Mesenchymal stem cell (in vitro differentiated cells and primary cell): ENCODE measurements at regions not wholly inside any gene's neighbourhood (a gene's known extent, or its start where the extent isn't known, plus 50 kb on each side); places are given as distances from the start of the nearest gene placed in this dataset.
"Not testable (repeated sequence)": the region's sequence is repeated elsewhere in the genome, so short reads cannot be mapped to it uniquely, and the experiment has no call there.

Source experiments
- DNase-seq: peaks from one replicate; pipeline ENCODE4 v3.0.0-alpha.2; 2013
- H2AFZ ChIP-seq: one replicate; pipeline ENCODE4 v1.6.1; 2013; ENCODE audit warnings: low read depth, mild to moderate bottlenecking, control low read depth, inconsistent platforms, low read length, moderate library complexity
- H2AK5ac ChIP-seq: 2 replicates; pipeline ENCODE4 v1.6.1; 2013; ENCODE audit warnings: low read length, moderate library complexity, mild to moderate bottlenecking, inconsistent platforms; ENCODE audit not compliant: severe bottlenecking
- H2BK120ac ChIP-seq: one replicate; pipeline ENCODE4 v1.6.1; 2013; ENCODE audit warnings: low read depth, mild to moderate bottlenecking, inconsistent platforms, low read length, moderate library complexity
- H2BK12ac ChIP-seq, 2 experiments: one replicate each; pipeline ENCODE4 v1.6.1; 2013; ENCODE audit warnings: inconsistent platforms in 2 of 2, low read length in 2 of 2, mild to moderate bottlenecking in 2 of 2, moderate library complexity in 2 of 2, control low read depth in 1 of 2
- H2BK15ac ChIP-seq: one replicate; pipeline ENCODE4 v1.6.1; 2013; ENCODE audit warnings: mild to moderate bottlenecking, low read depth, inconsistent platforms; ENCODE audit not compliant: poor library complexity, severe bottlenecking
- H2BK5ac ChIP-seq: 2 replicates; pipeline ENCODE4 v1.6.1; 2013; ENCODE audit warnings: low read depth, mild to moderate bottlenecking, low read length, control low read depth, inconsistent platforms; ENCODE audit not compliant: poor library complexity, severe bottlenecking
- H3K14ac ChIP-seq, 2 experiments: one replicate each; pipeline ENCODE4 v1.6.1; 2013; ENCODE audit warnings: inconsistent platforms in 2 of 2, low read length in 2 of 2, control low read depth in 1 of 2, mild to moderate bottlenecking in 1 of 2, moderate library complexity in 1 of 2
- H3K18ac ChIP-seq, 2 experiments: one replicate each; pipeline ENCODE4 v1.6.1; 2013; ENCODE audit warnings: inconsistent platforms in 2 of 2, low read length in 2 of 2, control low read depth in 1 of 2, low read depth in 1 of 2, mild to moderate bottlenecking in 1 of 2
- H3K23ac ChIP-seq, 2 experiments: one replicate each; pipeline ENCODE4 v1.6.1; 2013; ENCODE audit warnings: inconsistent platforms in 2 of 2, low read length in 2 of 2, mild to moderate bottlenecking in 2 of 2, moderate library complexity in 2 of 2, control low read depth in 1 of 2
- H3K27ac ChIP-seq: 2 replicates; pipeline ENCODE4 v1.5.1; 2013; ENCODE audit warnings: mild to moderate bottlenecking, moderate library complexity, low read length, control low read depth, inconsistent platforms; ENCODE audit not compliant: poor library complexity, severe bottlenecking
- H3K27me3 ChIP-seq, 2 experiments: 2 replicates each; pipeline versions ENCODE4 v1.6.1 to v1.7.0; 2013; ENCODE audit warnings: low read length in 2 of 2, mild to moderate bottlenecking in 2 of 2, moderate library complexity in 2 of 2, control low read depth in 1 of 2, inconsistent platforms in 1 of 2; ENCODE audit not compliant: control insufficient read depth in 1 of 2, insufficient read depth in 1 of 2
- H3K36me3 ChIP-seq, 2 experiments: 2 replicates each; pipeline versions ENCODE4 v1.6.1 to v1.7.0; 2013; ENCODE audit warnings: low read length in 2 of 2, control low read depth in 1 of 2, inconsistent platforms in 1 of 2, low read depth in 1 of 2, mild to moderate bottlenecking in 1 of 2; ENCODE audit not compliant: insufficient read depth in 2 of 2, control insufficient read depth in 1 of 2
- H3K4ac ChIP-seq, 2 experiments: one replicate each; pipeline ENCODE4 v1.6.1; 2013; ENCODE audit warnings: inconsistent platforms in 2 of 2, low read length in 2 of 2, mild to moderate bottlenecking in 2 of 2, moderate library complexity in 2 of 2, control low read depth in 1 of 2, low read depth in 1 of 2
- H3K4me1 ChIP-seq: 2 replicates; pipeline ENCODE4 v1.6.1; 2013; ENCODE audit warnings: low read depth, low read length, control low read depth; ENCODE audit not compliant: control insufficient read depth, insufficient read depth
- H3K4me2 ChIP-seq: 2 replicates; pipeline ENCODE4 v1.6.1; 2013; ENCODE audit warnings: low read length, mild to moderate bottlenecking, inconsistent platforms; ENCODE audit not compliant: poor library complexity, severe bottlenecking
- H3K4me3 ChIP-seq, 2 experiments: 2 replicates each; pipeline versions ENCODE4 v1.5.1 to v1.7.0; 2013; ENCODE audit warnings: low read length in 2 of 2, mild to moderate bottlenecking in 2 of 2, control low read depth in 1 of 2, low read depth in 1 of 2; ENCODE audit not compliant: insufficient read depth in 1 of 2
- H3K79me1 ChIP-seq: replicated peaks from 2 replicates; pipeline ENCODE4 v1.6.1; 2013; ENCODE audit warnings: mild to moderate bottlenecking, control low read depth, low read length, inconsistent platforms; ENCODE audit not compliant: poor library complexity, severe bottlenecking
- H3K9ac ChIP-seq: 2 replicates; pipeline ENCODE4 v1.7.0; 2013; ENCODE audit warnings: mild to moderate bottlenecking, low read length, moderate library complexity
- H3K9me3 ChIP-seq: 2 replicates; pipeline ENCODE4 v1.7.0; 2013; ENCODE audit warnings: mild to moderate bottlenecking, low read length; ENCODE audit not compliant: control insufficient read depth
- H4K8ac ChIP-seq: one replicate; pipeline ENCODE4 v1.6.1; 2013; ENCODE audit warnings: inconsistent platforms, mild to moderate bottlenecking, low read length, moderate library complexity
- H4K91ac ChIP-seq: one replicate; pipeline ENCODE4 v1.6.1; 2013; ENCODE audit warnings: mild to moderate bottlenecking, low read length, inconsistent platforms
- WGBS: methylation state at CpG from one replicate; pipeline ENCODE4 v1.1.7; 2013; ENCODE audit warnings: mixed read lengths; 5-methylcytosine and 5-hydroxymethylcytosine counted together

- WGBS = 98% methylated on average over 4 of the region's 5 CpGs
- not testable (repeated sequence) for H3K4me3 ChIP-seq, H2BK15ac ChIP-seq, H3K9me3 ChIP-seq, H2AK5ac ChIP-seq, H3K9ac ChIP-seq, H3K4me2 ChIP-seq, H2BK12ac ChIP-seq, DNase-seq, H4K8ac ChIP-seq, H3K27me3 ChIP-seq, H3K4ac ChIP-seq, H3K23ac ChIP-seq, H3K4me1 ChIP-seq, H3K27ac ChIP-seq, H4K91ac ChIP-seq, H2BK120ac ChIP-seq, H3K18ac ChIP-seq, H3K36me3 ChIP-seq, H2AFZ ChIP-seq, H2BK5ac ChIP-seq, H3K14ac ChIP-seq
- peaks cover 19% of the 10 kb centered on the region for H3K79me1 ChIP-seq
These were observed 130.0 kb upstream of the FOXN3 start for GRCh38 chr14:89547047-89547446.

GRCh38 chr14:89544636-89545301 lies 127.7 kb upstream of the FOXN3 start:
- Histone ChIP-seq H3K9ac (no peak overlapping the region), H3K4me3 (no peak overlapping the region), H2AK5ac (no peak overlapping the region), H3K27me3 (no peaks in the 10 kb centered on the region), H4K8ac (no peak overlapping the region), H3K4me2 (no peak overlapping the region), H3K79me1 (peaks cover 8% of the 10 kb centered on the region), H3K36me3 (no peaks in the 10 kb centered on the region), H3K18ac (no peak overlapping the region), H3K4ac (no peak overlapping the region), H2BK5ac (no peak overlapping the region), H3K23ac (no peak overlapping the region), H4K91ac (no peak overlapping the region), H3K27ac (no peak overlapping the region), H2BK120ac (no peak overlapping the region), H3K14ac (no peak overlapping the region), H2AFZ (no peak overlapping the region), H2BK15ac (no peak overlapping the region), H3K9me3 (no peaks in the 10 kb centered on the region), H2BK12ac (no peak overlapping the region), H3K4me1 (peaks cover 3% of the 10 kb centered on the region)
- WGBS = 85% methylated on average over 6 of the region's 6 CpGs
- peak; percentile 28 for DNase-seq

GRCh38 chr14:89543425-89543790 lies 126.4 kb upstream of the FOXN3 start:
- no peak overlapping the region for H3K4ac ChIP-seq
- H3K9ac ChIP-seq = no peak overlapping the region
- H3K27me3 ChIP-seq = no peaks in the 10 kb centered on the region
- no peak overlapping the region for H3K4me2 ChIP-seq
- no peak overlapping the region for H2BK120ac ChIP-seq
- H3K18ac ChIP-seq = no peak overlapping the region
- no peaks in the 10 kb centered on the region for H3K36me3 ChIP-seq
- H2AK5ac ChIP-seq = no peak overlapping the region
- H3K27ac ChIP-seq = no peak overlapping the region
- WGBS = 90% methylated on average over 6 of the region's 7 CpGs
- no peak for DNase-seq
- H4K91ac ChIP-seq = no peak overlapping the region
- no peak overlapping the region for H2BK5ac ChIP-seq
- no peak overlapping the region for H4K8ac ChIP-seq
- H3K79me1 ChIP-seq = peaks cover 5% of the 10 kb centered on the region
- H3K23ac ChIP-seq = no peak overlapping the region
- H2BK15ac ChIP-seq = no peak overlapping the region
- H2BK12ac ChIP-seq = no peak overlapping the region
- no peak overlapping the region for H3K4me3 ChIP-seq
- no peak overlapping the region for H3K14ac ChIP-seq
- no peaks in the 10 kb centered on the region for H3K9me3 ChIP-seq
- H2AFZ ChIP-seq = no peak overlapping the region
- peaks cover 3% of the 10 kb centered on the region for H3K4me1 ChIP-seq

GRCh38 chr14:89542786-89543424 lies 125.9 kb upstream of the FOXN3 start:
- no peak overlapping the region for H2BK12ac ChIP-seq
- no peak overlapping the region for H2BK5ac ChIP-seq
- no peaks in the 10 kb centered on the region for H3K27me3 ChIP-seq
- H3K36me3 ChIP-seq = no peaks in the 10 kb centered on the region
- H3K4ac ChIP-seq = no peak overlapping the region
- H3K79me1 ChIP-seq = peaks cover 7% of the 10 kb centered on the region
- no peak overlapping the region for H2AK5ac ChIP-seq
- no peak overlapping the region for H2BK120ac ChIP-seq
- H2BK15ac ChIP-seq = no peak overlapping the region
- H3K18ac ChIP-seq = no peak overlapping the region
- H3K9ac ChIP-seq = no peak overlapping the region
- H2AFZ ChIP-seq = no peak overlapping the region
- H3K27ac ChIP-seq = no peak overlapping the region
- no peaks in the 10 kb centered on the region for H3K9me3 ChIP-seq
- no peak overlapping the region for H4K91ac ChIP-seq
- WGBS = 87% methylated on average over 4 of the region's 4 CpGs
- H3K4me3 ChIP-seq = no peak overlapping the region
- H3K23ac ChIP-seq = no peak overlapping the region
- H3K14ac ChIP-seq = no peak overlapping the region
- H4K8ac ChIP-seq = no peak overlapping the region
- H3K4me1 ChIP-seq = peaks cover 3% of the 10 kb centered on the region
- no peak for DNase-seq
- no peak overlapping the region for H3K4me2 ChIP-seq
